ENCODE measurements at regions not wholly inside any gene's neighbourhood (a gene's known extent, or its start where the extent isn't known, plus 50 kb on each side); places are given as distances from the start of the nearest gene placed in this dataset.

DNA sequence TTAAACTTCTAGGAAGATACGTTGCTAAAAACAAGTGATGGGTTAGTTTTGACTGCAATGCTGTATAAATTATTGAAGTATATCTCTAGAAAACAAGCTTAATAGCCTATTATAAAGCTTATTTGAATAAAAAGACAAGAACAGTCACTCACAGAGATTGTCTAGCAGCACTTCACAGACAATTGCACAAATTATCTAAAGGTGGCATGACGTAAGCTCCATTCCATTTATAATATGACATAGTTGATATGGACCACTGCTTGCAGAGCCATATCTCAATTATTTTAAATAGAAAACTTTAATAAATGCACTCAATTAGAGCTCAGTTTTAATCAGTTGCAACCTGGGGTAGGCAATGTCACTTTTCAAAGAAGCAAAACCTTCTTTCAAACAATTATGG, 319.9 kb upstream of the GBE1 start:
- TF ChIP-seq ELK1 (CRISPR knock-in tag; IDR thresholded peaks at IDR 0.05) (no peak), JUNB (CRISPR knock-in tag; conservative IDR thresholded peaks at IDR 0.05) (no peak), GATA2 (CRISPR knock-in tag; IDR thresholded peaks at IDR 0.05) (no peak), ZNF217 (CRISPR knock-in tag; IDR thresholded peaks at IDR 0.05) (no peak)
